NCI-H128 (cell line): ENCODE measurements at regions not wholly inside any gene's neighbourhood (a gene's known extent, or its start where the extent isn't known, plus 50 kb on each side); places are given as distances from the start of the nearest gene placed in this dataset.
"Not testable (repeated sequence)": the region's sequence is repeated elsewhere in the genome, so short reads cannot be mapped to it uniquely, and the experiment has no call there.

Experiments
- DNase-seq: peaks from one replicate; lab custom pipeline; 2025; ENCODE audit not compliant: unreplicated experiment; lab: John Stamatoyannopoulos, UW

DNA sequence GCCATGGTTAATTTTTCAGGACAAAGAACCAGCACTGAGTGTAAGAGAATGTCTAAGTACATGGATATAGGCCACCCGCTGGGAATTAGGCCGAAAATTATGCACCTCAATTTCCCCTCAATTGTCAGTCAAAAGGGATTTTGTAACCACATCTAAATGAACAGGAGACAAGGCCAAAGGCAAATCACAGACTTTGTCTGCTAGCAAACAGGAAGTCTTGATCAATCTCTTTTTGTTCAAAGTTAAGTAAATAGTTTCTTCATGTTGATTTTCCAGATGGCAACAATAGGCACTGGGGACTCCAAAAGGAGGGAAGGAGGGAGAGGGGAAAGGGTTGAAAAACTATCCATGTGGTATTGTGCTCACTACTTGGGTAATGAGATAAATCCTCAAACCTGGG is 276.0 kb downstream of the COG6 start:
- no peak for DNase-seq

DNA sequence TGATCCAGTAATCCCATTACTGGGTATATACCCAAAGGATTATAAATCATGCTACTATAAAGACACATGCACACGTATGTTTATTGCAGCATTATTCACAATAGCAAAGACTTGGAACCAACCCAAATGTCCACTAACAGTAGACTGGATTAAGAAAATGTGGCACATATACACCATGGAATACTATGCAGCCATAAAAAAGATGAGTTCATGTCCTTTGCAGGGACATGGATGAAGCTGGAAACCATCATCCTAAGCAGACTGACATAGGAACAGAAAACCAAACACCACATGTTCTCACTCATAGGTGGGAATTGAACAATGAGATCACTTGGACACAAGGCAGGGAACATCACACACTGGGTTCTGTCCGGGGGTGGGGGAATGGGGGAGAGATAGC is 277.1 kb downstream of the COG6 start:
- DNase-seq = not testable (repeated sequence)

DNA sequence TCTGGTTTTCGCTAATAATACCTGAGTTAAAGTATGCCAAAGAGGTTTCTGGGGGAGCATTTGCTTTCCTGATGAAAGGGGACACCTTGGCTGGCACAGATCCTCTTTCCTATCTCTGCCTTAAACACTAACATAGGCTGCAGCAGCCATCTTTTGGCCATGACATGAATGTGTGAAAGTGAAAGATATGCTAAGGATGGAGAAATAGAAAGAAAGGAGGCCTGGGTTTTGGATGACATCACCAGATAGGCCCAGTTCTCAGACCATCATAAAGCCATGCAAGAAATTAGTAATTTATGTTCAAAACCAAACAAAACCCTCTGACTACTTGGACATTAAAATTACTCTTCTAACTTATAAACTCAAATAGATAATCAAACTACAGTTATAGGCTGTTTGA is 279.7 kb downstream of the COG6 start:
- no peak for DNase-seq

DNA sequence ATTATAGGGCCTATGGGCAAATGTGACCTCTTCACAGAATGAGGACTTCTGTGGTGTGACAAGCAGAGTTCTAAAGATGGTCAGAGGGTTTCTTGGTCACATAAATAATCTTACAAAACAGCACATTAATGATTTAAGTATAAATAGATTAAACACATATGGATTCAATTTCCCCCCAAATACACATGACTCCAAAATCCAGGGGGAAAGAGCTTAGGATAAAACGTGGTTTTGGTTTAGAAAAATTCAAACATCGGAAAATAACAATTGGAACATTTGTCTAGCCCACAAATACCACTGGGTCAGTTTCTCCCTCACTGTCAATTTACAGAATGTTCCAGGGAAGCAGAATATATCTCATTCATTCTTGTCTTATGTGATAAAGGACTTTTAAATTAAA is 283.1 kb downstream of the COG6 start:
- no peak for DNase-seq

DNA sequence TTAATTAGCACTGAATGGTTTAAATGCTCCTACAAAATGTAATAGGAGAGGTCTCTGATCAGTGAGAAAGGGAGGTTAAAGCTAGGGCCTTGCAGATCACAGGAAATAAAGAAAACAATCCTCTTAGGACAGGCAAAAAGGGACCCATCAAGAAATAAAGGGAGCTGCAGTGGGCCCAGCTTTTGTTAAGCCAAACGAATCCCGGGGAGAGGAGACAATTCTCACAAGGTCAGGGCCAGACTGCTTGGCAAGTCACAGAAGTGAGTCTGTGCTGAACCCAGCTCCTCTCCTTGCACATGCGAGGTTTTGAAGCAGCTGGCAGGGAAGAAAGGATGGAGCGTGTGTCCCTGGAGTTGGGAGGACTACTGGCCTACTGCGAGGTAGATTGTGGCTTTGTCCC is 285.8 kb downstream of the COG6 start:
- no peak for DNase-seq

DNA sequence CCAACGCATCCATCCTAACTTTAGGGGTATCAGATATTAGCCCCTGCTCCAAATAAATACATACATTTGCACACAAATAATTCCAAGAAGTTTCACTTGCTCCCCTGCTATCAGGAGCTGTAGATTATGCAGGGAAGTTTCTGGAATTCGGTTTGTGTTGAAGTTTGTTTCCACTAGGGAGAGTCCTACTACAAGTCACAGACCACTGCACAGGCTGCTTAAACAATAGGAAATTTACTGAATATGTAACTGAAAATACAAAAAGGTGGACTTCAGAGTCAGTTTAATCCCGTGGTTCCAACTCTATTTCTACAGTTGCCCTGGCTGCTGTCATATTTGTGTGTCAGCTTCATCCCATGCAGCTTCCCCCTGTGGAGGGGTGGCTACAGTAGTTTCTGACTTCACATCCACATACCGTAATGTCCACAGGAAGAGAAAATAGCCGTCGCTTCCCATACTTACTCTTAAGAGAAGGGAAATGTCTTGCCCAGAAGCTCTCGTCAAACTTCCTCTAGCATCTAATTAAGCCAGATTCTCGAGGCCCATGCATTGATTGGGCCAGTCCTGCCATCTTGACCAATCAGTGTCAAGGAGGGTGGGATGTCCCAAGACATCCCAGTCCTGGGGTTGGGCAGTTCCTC is 286.6 kb downstream of the COG6 start:
- no peak for DNase-seq

DNA sequence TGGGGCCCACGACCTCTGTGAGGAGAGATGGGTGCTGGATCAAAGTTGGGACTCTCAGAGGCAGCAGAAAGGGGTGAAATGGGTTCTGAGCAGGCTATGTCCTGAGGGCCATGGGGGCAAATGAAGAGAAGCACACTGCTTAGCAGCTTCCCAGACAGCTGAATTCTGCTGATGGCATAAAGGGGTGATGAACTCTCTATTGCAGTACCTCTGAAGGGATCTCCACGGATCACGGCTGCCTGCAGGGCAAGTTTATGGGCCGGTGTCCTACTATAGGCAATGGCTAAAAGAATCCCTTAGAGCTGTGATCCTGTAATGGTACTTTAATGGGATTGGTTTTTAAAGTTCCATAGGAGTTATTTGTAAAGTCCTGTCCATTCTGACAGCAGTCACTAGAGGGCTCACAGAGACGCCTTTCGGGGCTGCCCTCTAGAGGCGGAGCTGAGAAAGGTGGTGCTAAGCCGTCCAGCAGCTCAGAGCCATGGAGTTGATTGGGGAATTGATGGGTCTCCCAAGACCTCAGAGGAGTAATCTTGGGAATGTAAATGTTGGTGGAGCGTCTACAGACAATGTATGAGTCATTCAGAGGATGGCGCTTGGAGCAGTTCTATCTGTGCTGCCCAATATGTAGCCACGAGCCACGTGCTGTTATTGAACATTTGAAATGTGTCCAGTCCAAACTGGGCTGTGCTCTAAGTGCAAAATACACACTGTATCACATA is 287.3 kb downstream of the COG6 start:
- no peak for DNase-seq

DNA sequence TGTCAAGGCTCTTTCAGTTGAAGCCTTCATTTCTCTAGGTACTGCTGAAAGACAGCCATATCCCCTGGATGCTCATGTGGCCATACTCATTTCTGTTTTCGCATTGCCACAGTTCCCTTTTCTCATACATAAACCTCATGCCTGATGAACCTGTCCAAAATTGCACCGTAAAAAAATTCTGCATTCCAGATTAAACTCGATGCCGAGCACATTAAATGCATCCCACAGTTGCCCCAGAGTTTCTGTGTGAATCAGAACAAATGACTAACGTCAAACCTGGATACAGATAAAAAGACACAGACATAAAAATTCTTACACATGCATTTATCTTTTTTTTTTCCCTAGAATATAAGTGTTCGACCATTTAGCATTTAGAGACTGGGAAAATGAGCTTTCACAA is 288.2 kb downstream of the COG6 start:
- no peak for DNase-seq

DNA sequence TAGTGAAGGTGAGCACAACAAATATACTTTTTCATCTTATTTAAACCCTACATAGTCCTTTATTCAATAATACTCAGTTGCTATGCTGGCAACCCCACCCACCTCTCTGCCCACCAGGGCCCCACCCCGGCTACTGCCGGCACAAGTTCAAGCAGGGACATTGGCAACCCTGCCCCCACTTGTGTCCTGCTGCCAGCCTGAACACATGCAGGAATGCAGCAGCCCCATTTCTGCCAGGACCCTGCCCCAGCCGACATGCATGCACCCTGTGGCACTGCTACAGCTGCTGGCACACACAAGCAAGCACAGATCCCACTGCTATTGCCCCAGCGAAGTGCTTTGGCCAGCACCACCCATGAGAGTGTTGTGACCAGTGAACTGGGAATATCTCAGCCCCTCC is 289.8 kb downstream of the COG6 start:
- DNase-seq = no peak

DNA sequence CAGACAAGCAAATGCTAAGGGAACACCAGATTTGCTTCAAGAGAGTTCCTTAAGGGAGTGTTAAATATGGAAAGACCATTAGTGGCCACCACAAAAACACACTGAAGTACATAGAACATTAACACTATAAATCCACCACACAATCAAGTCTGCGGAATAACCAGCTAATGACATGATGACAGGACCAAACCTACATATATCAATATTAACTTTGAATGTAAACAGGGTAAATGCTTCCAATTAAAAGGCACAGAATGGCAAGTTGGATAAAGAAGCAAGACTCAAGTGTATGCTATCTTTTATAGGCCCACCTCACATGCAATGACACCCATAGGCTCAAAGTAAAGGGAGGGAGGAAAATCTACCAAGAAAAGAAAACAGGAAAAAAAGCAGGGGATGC is 291.3 kb downstream of the COG6 start:
- DNase-seq = no peak

DNA sequence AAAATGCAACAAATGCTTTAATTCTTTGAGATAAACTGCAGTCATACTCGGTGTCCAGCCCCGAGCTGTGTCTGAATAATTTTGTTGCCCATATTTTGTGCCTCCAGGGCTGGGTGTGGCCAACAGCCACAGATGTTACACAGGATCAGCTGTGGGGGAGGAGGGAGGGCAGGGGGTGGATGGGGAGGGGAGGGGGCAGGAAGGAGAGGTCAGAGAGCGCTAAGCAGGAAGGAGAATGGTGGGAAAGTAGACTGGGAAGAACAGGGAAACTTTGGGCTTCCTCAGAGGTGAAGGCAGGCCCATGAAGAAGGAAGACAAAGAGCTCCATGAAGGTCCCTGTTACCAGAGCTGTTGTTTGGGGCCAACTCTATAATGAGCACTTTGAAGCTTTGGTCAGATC is 295.8 kb downstream of the COG6 start:
- DNase-seq = no peak

DNA sequence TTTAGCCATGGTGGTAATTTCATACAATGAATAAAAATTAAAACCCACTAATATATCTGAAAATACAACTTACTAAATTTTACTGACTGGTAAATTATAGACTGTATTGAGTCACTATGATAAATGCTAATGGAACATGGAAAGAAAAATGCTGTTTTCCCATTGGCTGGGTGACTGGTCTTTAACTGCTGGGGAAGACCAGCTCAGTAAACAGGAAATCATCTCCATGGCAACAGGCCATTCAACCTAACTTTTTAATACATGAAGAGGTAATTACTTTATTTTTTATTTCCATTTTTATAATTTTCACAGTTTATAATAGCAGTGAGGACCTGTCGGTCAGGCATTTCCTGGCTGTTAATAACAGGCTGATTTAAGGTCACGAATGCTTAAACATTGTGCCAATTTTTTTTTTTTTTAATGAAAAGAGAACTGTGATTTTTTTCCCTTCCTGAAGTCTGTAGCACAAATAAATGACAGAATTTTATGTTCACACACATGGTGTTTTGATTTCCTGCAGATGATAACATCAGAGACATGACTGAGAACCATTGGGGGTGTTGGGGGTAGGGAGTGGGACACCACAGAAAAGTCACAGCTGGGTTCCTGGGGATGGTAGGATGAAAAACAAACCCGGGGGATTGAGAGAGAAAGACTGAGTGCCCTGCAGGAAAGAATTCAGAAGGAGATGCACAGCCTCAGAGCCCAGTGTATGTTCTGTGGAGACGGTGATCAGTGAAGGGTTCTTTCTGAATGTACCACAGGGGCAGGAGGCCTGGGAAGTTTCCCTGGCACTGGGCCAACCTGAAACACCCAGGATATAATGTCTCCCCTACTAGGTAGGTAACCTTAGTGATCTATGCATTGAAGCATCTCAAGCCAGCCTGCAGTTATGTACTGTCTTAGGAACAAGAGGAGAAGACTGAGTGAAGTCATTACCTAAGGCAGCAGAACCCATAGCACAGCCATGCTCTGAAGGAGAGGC is 297.1 kb downstream of the COG6 start:
- DNase-seq = no peak

DNA sequence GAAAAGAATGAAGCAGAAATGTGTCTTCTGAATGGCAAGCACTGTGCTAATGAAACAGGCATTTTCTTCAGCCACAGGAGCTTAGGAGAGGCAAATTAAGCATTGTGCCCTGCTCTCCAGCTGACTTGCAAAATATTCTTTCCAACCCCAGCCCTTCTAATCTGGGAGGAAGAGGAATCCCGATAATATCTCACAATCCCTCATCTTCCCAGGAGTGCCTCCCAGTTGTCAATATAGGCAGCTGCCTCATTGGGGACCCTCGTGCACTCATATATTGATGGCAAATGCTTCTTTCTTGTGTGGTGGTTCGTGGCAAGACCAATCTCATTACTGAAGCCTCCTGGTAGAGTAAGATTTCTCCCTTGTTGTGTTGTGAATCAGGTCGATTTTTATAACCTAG is 299.0 kb downstream of the COG6 start:
- no peak for DNase-seq

DNA sequence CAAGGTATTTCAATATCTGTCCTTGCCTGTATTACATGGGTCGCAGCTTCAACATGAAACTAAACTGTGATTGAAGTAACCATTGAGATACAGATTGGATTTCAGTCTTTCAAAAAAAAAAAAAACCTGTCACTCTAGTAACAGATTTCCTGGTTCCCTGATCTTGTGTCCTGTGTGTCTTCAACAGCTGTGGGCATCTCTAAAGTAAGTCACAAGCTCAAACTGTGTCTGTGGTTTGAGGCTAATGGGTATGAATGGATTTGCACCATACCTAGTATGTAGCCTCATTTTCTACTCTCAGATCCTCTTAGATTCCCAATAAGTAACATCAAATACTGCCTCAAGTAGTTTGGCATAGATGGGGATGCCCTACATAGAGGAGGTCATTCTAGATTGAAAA is 300.1 kb downstream of the COG6 start:
- no peak for DNase-seq

DNA sequence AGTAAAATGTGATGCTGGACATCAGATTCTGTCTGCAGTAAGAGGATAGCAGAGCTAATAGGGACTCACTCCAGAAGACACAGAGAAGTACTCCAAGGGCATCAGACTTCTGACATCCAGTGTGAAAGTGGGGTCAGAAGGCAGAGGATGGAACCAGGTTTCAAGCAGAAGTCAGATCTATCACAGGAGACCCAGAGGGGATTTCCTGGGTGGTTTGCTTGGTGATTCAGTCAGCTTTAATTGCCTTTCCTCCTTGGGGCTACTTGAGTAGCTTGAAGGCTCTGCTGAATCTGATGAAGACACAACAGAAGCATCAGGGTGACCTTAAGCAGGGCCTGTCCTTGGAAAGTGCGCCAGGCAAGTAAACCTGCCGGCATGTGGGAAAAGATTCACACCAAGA is 300.6 kb downstream of the COG6 start:
- DNase-seq = no peak

DNA sequence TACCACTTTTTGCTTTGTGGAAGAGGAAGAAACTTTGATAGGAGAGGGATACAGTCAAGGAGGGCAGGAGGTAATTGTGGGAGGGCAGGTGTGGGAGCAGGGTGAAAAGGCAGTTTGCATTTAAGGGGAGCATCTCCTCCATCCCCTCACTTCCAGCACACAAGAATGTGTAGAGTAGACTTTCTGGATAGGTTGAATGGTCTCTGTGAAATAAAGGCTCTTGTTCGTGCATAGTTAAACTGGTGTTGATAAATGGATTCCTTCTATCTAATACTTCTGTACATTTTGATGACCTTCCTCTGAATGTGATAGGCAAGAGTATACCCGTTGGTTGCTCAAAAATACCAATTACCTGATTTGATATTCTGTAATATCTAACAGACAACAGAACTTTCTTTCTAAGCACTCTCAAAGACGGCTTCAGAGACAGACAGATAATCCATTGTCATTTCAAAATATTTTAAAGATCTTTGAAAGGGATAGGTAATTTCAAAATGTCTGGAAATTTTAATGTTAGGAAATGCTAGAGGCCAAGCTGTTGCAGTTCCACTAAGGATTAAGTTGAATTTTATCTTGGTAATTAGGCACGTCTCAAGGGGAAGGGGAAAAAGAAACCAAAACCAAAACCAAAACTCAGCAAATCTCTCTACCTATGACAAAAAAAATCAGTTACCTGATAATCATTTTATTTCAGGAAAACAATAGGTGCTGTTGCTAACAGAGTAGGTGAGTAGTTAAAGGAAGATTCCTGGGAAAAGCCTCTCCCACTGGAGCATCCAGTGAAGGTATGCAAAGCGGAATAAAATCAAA is 302.6 kb downstream of the COG6 start:
- DNase-seq = no peak

DNA sequence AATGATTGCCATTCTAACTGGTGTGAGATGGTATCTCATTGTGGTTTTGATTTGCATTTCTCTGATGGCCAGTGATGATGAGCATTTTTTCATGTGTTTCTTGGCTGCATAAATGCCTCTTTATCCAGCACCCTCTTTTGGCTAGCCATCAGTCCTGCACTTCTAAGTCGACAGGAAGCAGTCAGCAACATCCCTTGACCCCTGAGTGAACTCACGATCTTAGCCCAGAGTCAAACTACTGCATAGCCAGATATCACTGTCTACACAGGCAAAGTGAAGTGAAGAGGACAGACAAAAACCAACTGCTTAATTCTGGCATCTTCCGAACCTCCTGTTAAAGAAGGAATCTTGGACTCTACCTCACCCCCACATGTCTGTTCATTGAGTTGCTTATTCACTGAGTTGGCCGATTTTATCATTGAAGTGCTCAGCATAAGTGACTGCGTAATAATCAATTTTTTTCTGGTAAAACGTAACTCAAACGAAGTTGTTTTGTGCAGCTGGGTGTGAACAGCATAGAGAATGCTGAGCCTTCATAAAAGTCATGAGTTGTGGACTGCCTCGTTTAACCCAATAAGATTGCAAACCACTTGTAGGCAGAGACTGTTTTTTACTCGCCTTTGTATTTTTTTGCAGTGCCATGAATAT is 304.2 kb downstream of the COG6 start:
- no peak for DNase-seq

DNA sequence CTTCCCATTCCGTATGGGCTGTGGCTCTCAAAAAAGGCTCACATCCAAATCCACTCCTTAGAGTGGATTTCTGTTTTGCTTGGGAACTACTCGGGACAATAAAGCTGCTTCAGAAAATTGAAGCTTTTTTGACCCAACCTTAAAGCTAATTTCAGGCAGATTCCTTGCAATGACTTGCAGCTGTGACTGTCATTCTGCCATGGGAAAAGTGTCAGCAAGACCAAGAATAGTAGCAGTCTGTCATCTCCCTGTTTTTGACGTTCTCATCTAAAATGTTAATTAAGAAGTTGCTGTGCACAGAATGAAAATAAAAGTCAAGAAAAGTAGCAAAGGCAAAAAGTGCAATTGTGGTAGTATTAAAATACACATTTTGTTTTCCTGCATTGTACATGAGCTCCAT is 304.7 kb downstream of the COG6 start:
- DNase-seq = no peak

DNA sequence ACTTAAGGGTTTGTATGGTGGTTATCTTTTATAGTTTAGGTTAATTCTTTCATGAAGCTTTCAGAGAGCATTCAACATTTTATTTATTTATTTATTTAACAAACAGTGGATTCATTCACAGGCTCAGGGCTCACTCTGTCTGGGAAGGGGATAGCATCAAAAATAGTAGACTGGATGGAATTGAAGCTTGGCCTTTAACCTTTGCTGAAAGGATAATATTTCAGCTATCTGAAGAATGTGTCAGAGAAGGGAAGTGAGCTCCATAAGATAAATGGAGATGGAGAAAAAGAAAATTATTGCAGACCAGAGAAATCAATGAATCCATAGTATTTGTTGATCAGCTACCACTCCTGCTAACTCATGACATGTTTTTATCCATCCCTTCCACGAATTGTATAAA is 305.6 kb downstream of the COG6 start:
- DNase-seq = no peak

DNA sequence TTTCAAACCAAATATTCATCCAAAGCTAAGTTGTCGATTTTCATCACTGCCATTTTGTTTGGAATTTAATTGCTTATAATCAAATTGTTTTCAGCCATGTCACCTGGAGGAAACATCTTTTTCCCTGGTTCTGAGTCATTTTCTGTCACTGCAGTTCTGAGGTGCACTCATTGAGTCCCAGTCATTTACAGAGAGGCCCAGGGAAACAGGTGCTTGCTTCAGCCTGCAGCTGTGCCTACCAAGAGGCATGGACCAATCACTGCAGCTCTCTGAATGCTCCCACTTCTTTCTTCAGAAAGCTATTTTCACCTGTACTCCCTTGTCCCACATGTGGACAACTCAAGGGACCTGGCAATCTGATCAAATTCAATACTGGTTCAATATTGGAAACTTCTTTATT is 308.1 kb downstream of the COG6 start:
- DNase-seq = no peak

DNA sequence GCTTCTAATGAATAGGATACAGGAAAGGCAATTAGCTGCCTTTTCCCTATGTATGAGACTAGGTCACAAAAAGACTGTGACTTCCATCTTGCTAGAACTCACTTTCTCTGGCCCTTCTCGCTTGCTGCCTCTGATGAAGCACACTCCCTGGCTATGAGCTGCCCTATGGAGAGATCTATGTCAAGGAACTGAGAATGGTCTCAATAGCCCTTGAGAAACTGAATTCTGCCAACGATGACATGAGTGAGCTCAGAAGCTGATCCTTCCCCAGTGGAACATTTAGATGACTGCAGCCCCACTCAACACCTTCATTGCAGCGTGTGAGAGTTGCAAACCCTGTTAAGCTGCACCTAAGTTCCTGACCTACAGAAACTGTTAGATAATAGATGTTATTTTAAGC is 309.8 kb downstream of the COG6 start:
- DNase-seq = no peak
